K562 (cell line): ENCODE measurements at regions not wholly inside any gene's neighbourhood (a gene's known extent, or its start where the extent isn't known, plus 50 kb on each side); places are given as distances from the start of the nearest gene placed in this dataset.

Experiments
- BHLHE40 ChIP-seq: IDR thresholded peaks from 2 replicates; pipeline ENCODE4 v1.6.1; 2011; ENCODE audit warnings: low read length, improper control_type of control experiment
- CHD2 ChIP-seq: IDR thresholded peaks from 2 replicates; pipeline ENCODE4 v1.6.1; 2011; ENCODE audit warnings: low read depth, low read length
- CREB1 ChIP-seq, 2 experiments: sonication (generic) in 1 of 2; formaldehyde crosslinking in 1 of 2; IDR thresholded peaks; 2 replicates each; pipeline versions ENCODE4 v1.6.1 to v1.8.0; 2012 to 2022; ENCODE audit warnings: inconsistent platforms in 1 of 2, mild to moderate bottlenecking in 1 of 2, missing genetic modification reagents in 1 of 2, moderate library complexity in 1 of 2
- CTCF ChIP-seq, 3 experiments: IDR thresholded peaks in 2 of 3; conservative IDR thresholded peaks in 1 of 3; 2 replicates each; pipeline ENCODE4 v1.5.1; 2011 to 2012; ENCODE audit warnings: low read length in 3 of 3, mild to moderate bottlenecking in 3 of 3, control low read depth in 2 of 3, improper control_type of control experiment in 1 of 3, inconsistent platforms in 1 of 3, low read depth in 1 of 3, mixed read lengths in 1 of 3, moderate library complexity in 1 of 3; ENCODE audit not compliant: insufficient read depth in 2 of 3
- NFIC ChIP-seq: fragments of 450-650 bp; IDR thresholded peaks from 2 replicates; pipeline ENCODE4 v1.6.1; 2017; ENCODE audit warnings: mild to moderate bottlenecking, inconsistent platforms
- SMC3 ChIP-seq: conservative IDR thresholded peaks from 2 replicates; pipeline ENCODE4 v1.6.1; 2011; ENCODE audit warnings: low read depth, low read length, improper control_type of control experiment; ENCODE audit not compliant: insufficient read depth
- U2AF2 ChIP-seq: fragments of 200-400 bp; formaldehyde crosslinking; optimal IDR thresholded peaks from 2 replicates; pipeline ENCODE3; 2017; ENCODE audit warnings: low read depth, mild to moderate bottlenecking, low read length
- USF2 ChIP-seq: sonication (generic); formaldehyde crosslinking; IDR thresholded peaks from 2 replicates; pipeline ENCODE4 v1.5.0; 2020; ENCODE audit warnings: missing genetic modification reagents
- ZNF143 ChIP-seq: sonication (generic); formaldehyde crosslinking; IDR thresholded peaks from 2 replicates; pipeline ENCODE4 v1.9.0; 2022; ENCODE audit warnings: mild to moderate bottlenecking, missing genetic modification reagents
- TF ChIP-seq, protein P1 (sequence below): fragments of 150-350 bp; IDR thresholded peaks from 2 replicates; pipeline ENCODE4 v1.6.1; 2014; ENCODE audit warnings: low read depth, mild to moderate bottlenecking, low read length, borderline replicate concordance
- TF ChIP-seq, protein P2 (sequence below): fragments of 450-650 bp; IDR thresholded peaks from 2 replicates; pipeline ENCODE4 v1.6.1; 2017; ENCODE audit warnings: antibody characterized with exemption, mild to moderate bottlenecking

DNA sequence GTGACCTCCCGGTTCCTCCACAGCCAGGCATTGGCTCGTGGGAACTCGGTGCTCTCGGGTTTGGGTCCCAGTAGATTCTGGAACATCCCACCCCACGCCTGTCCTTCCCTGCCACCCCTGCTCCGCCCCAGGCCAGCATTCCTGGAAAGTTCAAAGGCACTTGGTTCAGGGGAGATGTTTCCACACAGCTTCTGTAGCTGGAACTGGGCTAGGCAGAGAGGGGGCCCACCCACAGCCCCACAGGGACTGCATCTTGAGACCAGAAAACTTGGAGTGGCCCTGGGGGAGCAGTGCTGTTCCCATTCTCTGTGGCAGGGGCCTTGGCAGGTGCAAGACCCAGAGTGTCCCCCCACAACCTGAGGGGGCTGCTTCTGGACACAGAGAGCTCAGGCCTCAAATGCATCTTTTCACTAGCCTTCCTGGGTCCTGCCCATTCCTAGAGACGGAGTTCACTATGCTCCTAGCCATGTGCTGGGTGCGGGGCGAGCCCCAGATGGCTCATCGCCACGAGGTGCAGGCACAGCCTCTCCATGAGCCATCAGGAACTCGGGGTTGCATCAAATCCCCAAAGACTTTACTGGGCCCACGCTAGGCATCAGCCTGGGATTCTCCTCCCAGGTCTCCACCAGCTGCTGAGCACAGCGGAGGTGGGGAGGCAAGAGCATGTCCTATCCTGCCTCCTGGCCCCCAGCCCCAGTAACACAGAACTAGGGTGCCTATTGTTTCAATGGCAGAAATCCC lies 68.7 kb downstream of the ZFP36L2 start:
- no peak for TF ChIP-seq CHD2
- no peak for TF ChIP-seq SMC3
- no peak for TF ChIP-seq BHLHE40
- TF ChIP-seq USF2 (CRISPR knock-in tag): no peak
- TF ChIP-seq, protein P1, sequence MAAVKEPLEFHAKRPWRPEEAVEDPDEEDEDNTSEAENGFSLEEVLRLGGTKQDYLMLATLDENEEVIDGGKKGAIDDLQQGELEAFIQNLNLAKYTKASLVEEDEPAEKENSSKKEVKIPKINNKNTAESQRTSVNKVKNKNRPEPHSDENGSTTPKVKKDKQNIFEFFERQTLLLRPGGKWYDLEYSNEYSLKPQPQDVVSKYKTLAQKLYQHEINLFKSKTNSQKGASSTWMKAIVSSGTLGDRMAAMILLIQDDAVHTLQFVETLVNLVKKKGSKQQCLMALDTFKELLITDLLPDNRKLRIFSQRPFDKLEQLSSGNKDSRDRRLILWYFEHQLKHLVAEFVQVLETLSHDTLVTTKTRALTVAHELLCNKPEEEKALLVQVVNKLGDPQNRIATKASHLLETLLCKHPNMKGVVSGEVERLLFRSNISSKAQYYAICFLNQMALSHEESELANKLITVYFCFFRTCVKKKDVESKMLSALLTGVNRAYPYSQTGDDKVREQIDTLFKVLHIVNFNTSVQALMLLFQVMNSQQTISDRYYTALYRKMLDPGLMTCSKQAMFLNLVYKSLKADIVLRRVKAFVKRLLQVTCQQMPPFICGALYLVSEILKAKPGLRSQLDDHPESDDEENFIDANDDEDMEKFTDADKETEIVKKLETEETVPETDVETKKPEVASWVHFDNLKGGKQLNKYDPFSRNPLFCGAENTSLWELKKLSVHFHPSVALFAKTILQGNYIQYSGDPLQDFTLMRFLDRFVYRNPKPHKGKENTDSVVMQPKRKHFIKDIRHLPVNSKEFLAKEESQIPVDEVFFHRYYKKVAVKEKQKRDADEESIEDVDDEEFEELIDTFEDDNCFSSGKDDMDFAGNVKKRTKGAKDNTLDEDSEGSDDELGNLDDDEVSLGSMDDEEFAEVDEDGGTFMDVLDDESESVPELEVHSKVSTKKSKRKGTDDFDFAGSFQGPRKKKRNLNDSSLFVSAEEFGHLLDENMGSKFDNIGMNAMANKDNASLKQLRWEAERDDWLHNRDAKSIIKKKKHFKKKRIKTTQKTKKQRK: no peak
- no peak for TF ChIP-seq CTCF (IDR thresholded peaks at IDR 0.05 in 2 of 3, conservative IDR thresholded peaks at IDR 0.05 in 1 of 3; ENCODE audit: insufficient read depth in 2 of 3, low read depth in 1 of 3, low read length in 3 of 3)
- TF ChIP-seq CREB1 (IDR thresholded peaks at IDR 0.05): no peak
- no peak for TF ChIP-seq CREB1 (CRISPR knock-in tag; IDR thresholded peaks at IDR 0.05)
- TF ChIP-seq NFIC: no peak
- TF ChIP-seq, protein P2, sequence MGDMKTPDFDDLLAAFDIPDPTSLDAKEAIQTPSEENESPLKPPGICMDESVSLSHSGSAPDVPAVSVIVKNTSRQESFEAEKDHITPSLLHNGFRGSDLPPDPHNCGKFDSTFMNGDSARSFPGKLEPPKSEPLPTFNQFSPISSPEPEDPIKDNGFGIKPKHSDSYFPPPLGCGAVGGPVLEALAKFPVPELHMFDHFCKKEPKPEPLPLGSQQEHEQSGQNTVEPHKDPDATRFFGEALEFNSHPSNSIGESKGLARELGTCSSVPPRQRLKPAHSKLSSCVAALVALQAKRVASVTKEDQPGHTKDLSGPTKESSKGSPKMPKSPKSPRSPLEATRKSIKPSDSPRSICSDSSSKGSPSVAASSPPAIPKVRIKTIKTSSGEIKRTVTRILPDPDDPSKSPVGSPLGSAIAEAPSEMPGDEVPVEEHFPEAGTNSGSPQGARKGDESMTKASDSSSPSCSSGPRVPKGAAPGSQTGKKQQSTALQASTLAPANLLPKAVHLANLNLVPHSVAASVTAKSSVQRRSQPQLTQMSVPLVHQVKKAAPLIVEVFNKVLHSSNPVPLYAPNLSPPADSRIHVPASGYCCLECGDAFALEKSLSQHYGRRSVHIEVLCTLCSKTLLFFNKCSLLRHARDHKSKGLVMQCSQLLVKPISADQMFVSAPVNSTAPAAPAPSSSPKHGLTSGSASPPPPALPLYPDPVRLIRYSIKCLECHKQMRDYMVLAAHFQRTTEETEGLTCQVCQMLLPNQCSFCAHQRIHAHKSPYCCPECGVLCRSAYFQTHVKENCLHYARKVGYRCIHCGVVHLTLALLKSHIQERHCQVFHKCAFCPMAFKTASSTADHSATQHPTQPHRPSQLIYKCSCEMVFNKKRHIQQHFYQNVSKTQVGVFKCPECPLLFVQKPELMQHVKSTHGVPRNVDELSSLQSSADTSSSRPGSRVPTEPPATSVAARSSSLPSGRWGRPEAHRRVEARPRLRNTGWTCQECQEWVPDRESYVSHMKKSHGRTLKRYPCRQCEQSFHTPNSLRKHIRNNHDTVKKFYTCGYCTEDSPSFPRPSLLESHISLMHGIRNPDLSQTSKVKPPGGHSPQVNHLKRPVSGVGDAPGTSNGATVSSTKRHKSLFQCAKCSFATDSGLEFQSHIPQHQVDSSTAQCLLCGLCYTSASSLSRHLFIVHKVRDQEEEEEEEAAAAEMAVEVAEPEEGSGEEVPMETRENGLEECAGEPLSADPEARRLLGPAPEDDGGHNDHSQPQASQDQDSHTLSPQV: no peak
- TF ChIP-seq U2AF2: no peak
- TF ChIP-seq ZNF143 (CRISPR knock-in tag): no peak
